ENCODE measurements at regions not wholly inside any gene's neighbourhood (a gene's known extent, or its start where the extent isn't known, plus 50 kb on each side); places are given as distances from the start of the nearest gene placed in this dataset.

DNA sequence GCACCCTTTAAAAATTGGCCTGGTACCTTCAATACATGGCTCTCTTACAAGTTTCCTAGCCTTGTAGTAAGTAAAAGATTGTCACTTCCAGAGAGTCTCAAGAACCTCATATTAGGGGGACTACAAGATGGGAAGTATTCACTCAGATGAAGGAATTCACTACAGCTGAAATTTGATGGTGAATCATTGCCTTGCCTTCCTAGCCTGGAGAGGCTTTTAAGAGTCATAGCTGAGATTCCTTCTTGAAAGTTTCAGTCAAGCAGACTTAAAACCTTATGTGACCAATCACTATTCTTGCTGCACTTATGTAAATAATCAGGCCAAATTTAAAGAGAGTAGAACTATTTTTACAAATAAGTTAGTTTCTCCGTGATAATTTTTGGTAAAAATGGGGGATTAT is 451.6 kb downstream of the TRHDE start:
- CTCF ChIA-PET, result no interaction called here
- Histone ChIP-seq H3K9me3 (no peaks in the 10 kb centered on the region), H3K4me1 (ENCODE audit: control insufficient read depth in 1 of 2, extremely low read depth in 1 of 2, insufficient read depth in 2 of 2, low read length in 2 of 2) (no peaks in the 10 kb centered on the region), H3K36me3 (ENCODE audit: control insufficient read depth in 2 of 2, extremely low read depth in 1 of 2, insufficient read depth in 1 of 2, low read length in 1 of 2) (no peaks in the 10 kb centered on the region), H3K27ac (ENCODE audit: low read length) (no peak overlapping the region), H3K4me3 (ENCODE audit: control insufficient read depth in 1 of 2, extremely low read depth in 1 of 2, low read length in 1 of 2) (no peak overlapping the region), H3K27me3 (replicated peaks in 1 of 2; ENCODE audit: control insufficient read depth in 2 of 2, extremely low read depth in 1 of 2, insufficient read depth in 2 of 2, low read length in 1 of 2) (no peaks in the 10 kb centered on the region)
- ATAC-seq (replicated peaks in 1 of 4) (no peak), DNase-seq (no peak)
- peaks cover 3 to 9% (median 4%) of the 10 kb centered on the region in 3 donors for H3K9me3 Mint-ChIP-seq
- no peak overlapping the region for H3K4me3 Mint-ChIP-seq
- H3K4me1 Mint-ChIP-seq, result no peaks in the 10 kb centered on the region
- no peak overlapping the region for H3K27ac Mint-ChIP-seq
- no CpG with 5 or more reads among the region's 1 CpG for WGBS (ENCODE audit: insufficient coverage)
- H3K36me3 Mint-ChIP-seq, result no peaks in the 10 kb centered on the region
- H3K27me3 Mint-ChIP-seq, result no peaks in the 10 kb centered on the region
- POLR2A ChIA-PET, result no interaction called here

DNA sequence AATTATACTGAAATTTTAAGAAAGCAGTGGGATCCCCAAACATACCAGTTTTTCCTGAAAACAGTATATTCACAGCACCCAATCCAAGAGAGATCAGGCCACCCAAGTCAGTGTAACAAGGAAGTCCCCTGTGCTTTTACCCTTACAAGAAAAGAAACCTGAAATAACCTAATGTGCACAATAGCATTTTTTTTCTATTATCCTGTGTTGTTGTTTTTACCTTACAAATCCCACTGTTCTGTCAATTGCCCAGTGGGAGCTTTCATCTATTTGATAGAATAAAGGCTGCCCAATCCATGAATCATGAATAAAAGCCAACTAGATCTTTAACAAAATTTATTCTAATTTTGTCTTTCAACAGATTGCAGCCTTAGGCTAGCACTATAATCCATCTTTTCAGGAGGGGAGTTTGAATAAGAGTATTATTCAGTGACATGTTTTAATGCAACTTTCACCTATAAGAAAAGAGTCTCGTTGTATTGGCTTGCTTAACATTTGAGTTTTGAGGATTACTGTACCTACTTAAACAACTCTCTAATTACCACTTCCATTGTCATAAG is 457.4 kb downstream of the TRHDE start:
- ChIA-PET CTCF (no interaction called here), POLR2A (no interaction called here)
- WGBS (ENCODE audit: insufficient coverage), result no CpG with 5 or more reads among the region's 1 CpG
- Histone ChIP-seq H3K4me3 (ENCODE audit: control insufficient read depth in 1 of 2, extremely low read depth in 1 of 2, low read length in 1 of 2) (no peak overlapping the region), H3K36me3 (ENCODE audit: control insufficient read depth in 2 of 2, extremely low read depth in 1 of 2, insufficient read depth in 1 of 2, low read length in 1 of 2) (no peaks in the 10 kb centered on the region), H3K27ac (ENCODE audit: low read length) (no peak overlapping the region), H3K9me3 (no peaks in the 10 kb centered on the region), H3K4me1 (ENCODE audit: control insufficient read depth in 1 of 2, extremely low read depth in 1 of 2, insufficient read depth in 2 of 2, low read length in 2 of 2) (no peaks in the 10 kb centered on the region), H3K27me3 (replicated peaks in 1 of 2; ENCODE audit: control insufficient read depth in 2 of 2, extremely low read depth in 1 of 2, insufficient read depth in 2 of 2, low read length in 1 of 2) (no peaks in the 10 kb centered on the region)
- no peaks in the 10 kb centered on the region for H3K4me1 Mint-ChIP-seq
- no peak for ATAC-seq (replicated peaks in 1 of 4)
- H3K4me3 Mint-ChIP-seq, result no peak overlapping the region
- H3K27me3 Mint-ChIP-seq, result no peaks in the 10 kb centered on the region
- DNase-seq, result no peak
- H3K36me3 Mint-ChIP-seq, result no peaks in the 10 kb centered on the region
- no peak overlapping the region for H3K27ac Mint-ChIP-seq
- H3K9me3 Mint-ChIP-seq, result peaks cover 10 to 26% (median 11%) of the 10 kb centered on the region in 3 donors

DNA sequence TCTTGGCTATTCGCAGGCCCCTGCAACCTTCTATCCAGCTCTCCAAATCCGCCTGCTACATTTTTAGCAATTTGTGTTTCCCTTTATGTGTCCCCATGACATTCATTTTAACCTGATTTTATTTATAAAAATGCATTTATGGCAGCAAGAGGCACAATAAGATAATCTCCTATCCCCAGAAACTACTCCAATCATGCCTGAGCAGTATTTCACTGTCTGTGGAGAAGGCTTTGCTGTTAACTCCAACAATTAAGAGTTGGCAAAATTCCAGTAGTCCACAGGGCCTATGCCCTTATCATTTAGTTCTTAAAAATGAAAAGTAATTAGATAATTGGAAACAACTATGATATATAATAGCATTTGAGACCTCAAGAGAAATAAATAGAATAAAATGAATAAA is 462.4 kb downstream of the TRHDE start:
- no peak overlapping the region for H3K4me3 Mint-ChIP-seq
- no peaks in the 10 kb centered on the region for H3K9me3 ChIP-seq
- no peaks in the 10 kb centered on the region for H3K4me1 Mint-ChIP-seq
- H3K27me3 ChIP-seq (replicated peaks in 1 of 2; ENCODE audit: control insufficient read depth in 2 of 2, extremely low read depth in 1 of 2, insufficient read depth in 2 of 2, low read length in 1 of 2), result no peaks in the 10 kb centered on the region
- no peaks in the 10 kb centered on the region for H3K36me3 ChIP-seq (ENCODE audit: control insufficient read depth in 2 of 2, extremely low read depth in 1 of 2, insufficient read depth in 1 of 2, low read length in 1 of 2)
- H3K27ac Mint-ChIP-seq, result no peak overlapping the region
- H3K4me3 ChIP-seq (ENCODE audit: control insufficient read depth in 1 of 2, extremely low read depth in 1 of 2, low read length in 1 of 2), result no peak overlapping the region
- no CpG with 5 or more reads among the region's 2 CpGs for WGBS (ENCODE audit: insufficient coverage)
- H3K27me3 Mint-ChIP-seq, result no peaks in the 10 kb centered on the region
- ChIA-PET CTCF (no interaction called here), POLR2A (no interaction called here)
- H3K9me3 Mint-ChIP-seq, result peaks cover 6 to 20% (median 16%) of the 10 kb centered on the region in 3 donors
- no peak overlapping the region for H3K27ac ChIP-seq (ENCODE audit: low read length)
- DNase-seq (no peak), ATAC-seq (replicated peaks in 1 of 4) (no peak)
- no peaks in the 10 kb centered on the region for H3K36me3 Mint-ChIP-seq
- H3K4me1 ChIP-seq (ENCODE audit: control insufficient read depth in 1 of 2, extremely low read depth in 1 of 2, insufficient read depth in 2 of 2, low read length in 2 of 2), result no peaks in the 10 kb centered on the region

DNA sequence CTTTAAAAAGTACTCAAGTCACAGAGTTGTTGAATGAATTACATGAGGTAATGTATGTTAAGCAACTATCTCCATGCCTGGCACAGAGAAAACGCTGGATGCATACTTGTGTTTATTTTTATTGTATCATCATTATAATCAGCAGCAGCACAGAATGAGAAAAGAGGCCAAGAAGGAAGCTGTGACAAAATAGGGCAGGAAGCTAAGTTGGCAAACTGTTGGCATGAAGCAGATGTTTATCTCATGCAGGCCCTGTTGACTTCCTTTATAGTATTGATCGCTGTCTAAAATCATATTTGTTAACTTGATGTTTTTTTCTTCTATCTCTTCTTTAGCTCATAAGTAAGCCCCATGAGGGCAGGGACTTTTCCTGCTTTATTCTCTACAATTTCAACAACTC is 466.6 kb downstream of the TRHDE start:
- no peaks in the 10 kb centered on the region for H3K4me1 Mint-ChIP-seq
- Histone ChIP-seq H3K4me1 (ENCODE audit: control insufficient read depth in 1 of 2, extremely low read depth in 1 of 2, insufficient read depth in 2 of 2, low read length in 2 of 2) (no peaks in the 10 kb centered on the region), H3K27me3 (replicated peaks in 1 of 2; ENCODE audit: control insufficient read depth in 2 of 2, extremely low read depth in 1 of 2, insufficient read depth in 2 of 2, low read length in 1 of 2) (no peaks in the 10 kb centered on the region), H3K36me3 (ENCODE audit: control insufficient read depth in 2 of 2, extremely low read depth in 1 of 2, insufficient read depth in 1 of 2, low read length in 1 of 2) (no peaks in the 10 kb centered on the region), H3K9me3 (no peaks in the 10 kb centered on the region), H3K27ac (ENCODE audit: low read length) (no peak overlapping the region), H3K4me3 (ENCODE audit: control insufficient read depth in 1 of 2, extremely low read depth in 1 of 2, low read length in 1 of 2) (no peak overlapping the region)
- no peaks in the 10 kb centered on the region for H3K36me3 Mint-ChIP-seq
- POLR2A ChIA-PET, result no interaction called here
- H3K27ac Mint-ChIP-seq, result no peak overlapping the region
- ATAC-seq (replicated peaks in 1 of 4), result no peak
- no peaks in the 10 kb centered on the region for H3K27me3 Mint-ChIP-seq
- CTCF ChIA-PET, result interaction anchor here in 1 of 2 donors (0.6 kb wide), 1 partner anchor 21 kb away, joined by 6 read pairs; no protein-coding TSS in a partner anchor
- peaks cover 21 to 28% (median 22%) of the 10 kb centered on the region in 3 donors for H3K9me3 Mint-ChIP-seq
- no peak overlapping the region for H3K4me3 Mint-ChIP-seq
- no peak for DNase-seq
- WGBS (ENCODE audit: insufficient coverage), result no CpG with 5 or more reads among the region's 2 CpGs

DNA sequence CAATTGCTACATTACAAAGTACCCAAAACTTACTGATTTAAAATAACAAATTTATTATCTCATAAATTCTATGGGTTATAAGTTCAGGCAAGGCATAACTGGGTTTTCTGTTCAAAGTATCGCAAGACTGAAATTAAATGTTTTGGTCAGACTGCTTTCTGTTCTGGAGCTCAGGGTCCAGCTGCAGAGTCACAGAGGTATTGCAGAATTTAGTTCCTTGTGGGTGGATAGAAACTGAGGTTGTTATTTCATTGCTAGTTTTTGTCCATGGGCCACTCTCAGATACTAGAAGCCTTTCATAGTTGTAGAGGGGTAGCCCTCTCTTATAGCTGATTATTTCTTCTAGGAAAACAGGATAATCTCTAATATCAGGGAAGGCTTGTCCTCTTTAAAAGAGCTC is 467.9 kb downstream of the TRHDE start:
- POLR2A ChIA-PET, result no interaction called here
- Histone ChIP-seq H3K9me3 (no peaks in the 10 kb centered on the region), H3K27me3 (replicated peaks in 1 of 2; ENCODE audit: control insufficient read depth in 2 of 2, extremely low read depth in 1 of 2, insufficient read depth in 2 of 2, low read length in 1 of 2) (no peaks in the 10 kb centered on the region), H3K27ac (ENCODE audit: low read length) (no peak overlapping the region), H3K36me3 (ENCODE audit: control insufficient read depth in 2 of 2, extremely low read depth in 1 of 2, insufficient read depth in 1 of 2, low read length in 1 of 2) (no peaks in the 10 kb centered on the region), H3K4me1 (ENCODE audit: control insufficient read depth in 1 of 2, extremely low read depth in 1 of 2, insufficient read depth in 2 of 2, low read length in 2 of 2) (no peaks in the 10 kb centered on the region), H3K4me3 (ENCODE audit: control insufficient read depth in 1 of 2, extremely low read depth in 1 of 2, low read length in 1 of 2) (no peak overlapping the region)
- no peaks in the 10 kb centered on the region for H3K27me3 Mint-ChIP-seq
- peaks cover 26 to 35% (median 26%) of the 10 kb centered on the region in 3 donors for H3K9me3 Mint-ChIP-seq
- WGBS (ENCODE audit: insufficient coverage), result 71% methylated on average over 1 of the region's 1 CpG
- no peaks in the 10 kb centered on the region for H3K4me1 Mint-ChIP-seq
- H3K4me3 Mint-ChIP-seq, result no peak overlapping the region
- no peak for ATAC-seq (replicated peaks in 1 of 4)
- CTCF ChIA-PET, result no interaction called here
- no peak for DNase-seq
- H3K36me3 Mint-ChIP-seq, result no peaks in the 10 kb centered on the region
- H3K27ac Mint-ChIP-seq, result no peak overlapping the region

DNA sequence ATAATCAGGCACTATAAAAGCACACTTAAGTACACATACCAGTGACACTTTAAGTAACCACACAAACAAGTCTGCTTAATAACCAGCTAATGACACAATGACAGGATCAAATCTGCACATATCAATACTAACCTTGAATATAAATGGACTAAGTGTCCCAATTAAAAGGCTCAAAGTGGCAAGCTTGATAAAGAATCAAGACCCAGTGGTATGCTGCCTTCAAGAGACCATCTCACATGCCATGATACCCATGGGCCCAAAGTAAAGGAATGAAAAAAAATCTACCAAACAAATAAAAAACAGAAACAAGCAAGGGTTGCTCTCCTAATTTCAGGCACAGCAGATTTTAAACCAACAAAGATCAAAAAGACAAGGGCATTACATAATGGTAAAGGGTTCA is 470.4 kb downstream of the TRHDE start:
- POLR2A ChIA-PET, result no interaction called here
- CTCF ChIA-PET, result no interaction called here
- no peaks in the 10 kb centered on the region for H3K36me3 Mint-ChIP-seq

DNA sequence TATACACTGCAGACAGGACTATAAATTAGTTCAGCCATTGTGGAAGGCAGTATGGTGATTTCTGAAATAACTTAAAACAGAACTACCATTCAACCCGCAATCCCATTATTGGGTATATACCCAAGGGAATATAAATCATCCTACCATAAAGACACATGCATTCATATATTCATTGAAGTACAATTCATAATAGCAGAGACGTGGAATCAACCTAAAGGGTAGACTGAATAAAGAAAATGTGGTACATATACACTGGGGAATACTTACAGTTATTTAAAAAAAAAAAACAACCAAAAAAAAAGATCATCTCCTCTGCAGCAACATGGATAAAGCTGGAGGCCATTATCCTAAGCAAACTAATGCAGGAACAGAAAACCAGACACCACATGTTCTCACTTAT is 473.9 kb downstream of the TRHDE start:
- Histone ChIP-seq H3K36me3 (ENCODE audit: control insufficient read depth in 2 of 2, extremely low read depth in 1 of 2, insufficient read depth in 1 of 2, low read length in 1 of 2) (no peaks in the 10 kb centered on the region), H3K4me1 (ENCODE audit: control insufficient read depth in 1 of 2, extremely low read depth in 1 of 2, insufficient read depth in 2 of 2, low read length in 2 of 2) (no peaks in the 10 kb centered on the region), H3K9me3 (no peaks in the 10 kb centered on the region), H3K27me3 (replicated peaks in 1 of 2; ENCODE audit: control insufficient read depth in 2 of 2, extremely low read depth in 1 of 2, insufficient read depth in 2 of 2, low read length in 1 of 2) (no peaks in the 10 kb centered on the region), H3K27ac (ENCODE audit: low read length) (no peak overlapping the region), H3K4me3 (ENCODE audit: control insufficient read depth in 1 of 2, extremely low read depth in 1 of 2, low read length in 1 of 2) (no peak overlapping the region)
- DNase-seq (no peak), ATAC-seq (replicated peaks in 1 of 4) (no peak)
- WGBS (ENCODE audit: insufficient coverage), result no CpG with 5 or more reads among the region's 2 CpGs
- ChIA-PET POLR2A (no interaction called here), CTCF (no interaction called here)
- Mint-ChIP-seq H3K9me3 (peaks cover 29 to 41% (median 31%) of the 10 kb centered on the region in 3 donors), H3K36me3 (no peaks in the 10 kb centered on the region), H3K4me1 (no peaks in the 10 kb centered on the region), H3K27me3 (no peaks in the 10 kb centered on the region), H3K4me3 (no peak overlapping the region), H3K27ac (no peak overlapping the region)

More for the DNA sequence above, 470.4 kb downstream of the TRHDE start:
- Histone ChIP-seq H3K27me3 (replicated peaks in 1 of 2; ENCODE audit: control insufficient read depth in 2 of 2, extremely low read depth in 1 of 2, insufficient read depth in 2 of 2, low read length in 1 of 2) (no peaks in the 10 kb centered on the region), H3K4me3 (ENCODE audit: control insufficient read depth in 1 of 2, extremely low read depth in 1 of 2, low read length in 1 of 2) (no peak overlapping the region), H3K27ac (ENCODE audit: low read length) (no peak overlapping the region), H3K36me3 (ENCODE audit: control insufficient read depth in 2 of 2, extremely low read depth in 1 of 2, insufficient read depth in 1 of 2, low read length in 1 of 2) (no peaks in the 10 kb centered on the region), H3K4me1 (ENCODE audit: control insufficient read depth in 1 of 2, extremely low read depth in 1 of 2, insufficient read depth in 2 of 2, low read length in 2 of 2) (no peaks in the 10 kb centered on the region), H3K9me3 (no peaks in the 10 kb centered on the region)
- H3K9me3 Mint-ChIP-seq, result peaks cover 26 to 46% (median 26%) of the 10 kb centered on the region in 3 donors
- no peak for DNase-seq
- no peaks in the 10 kb centered on the region for H3K4me1 Mint-ChIP-seq
- ATAC-seq (replicated peaks in 1 of 4), result no peak
- no peaks in the 10 kb centered on the region for H3K27me3 Mint-ChIP-seq
- H3K4me3 Mint-ChIP-seq, result no peak overlapping the region
- no peak overlapping the region for H3K27ac Mint-ChIP-seq

All from T-cell (primary cell).